H1 (cell line): ENCODE measurements at regions not wholly inside any gene's neighbourhood (a gene's known extent, or its start where the extent isn't known, plus 50 kb on each side); places are given as distances from the start of the nearest gene placed in this dataset.

Experiments used
- CTCF ChIA-PET: fragments of 300-600 bp; sonication (Branson Sonifier 250); formaldehyde crosslinking; loops from one replicate; lab custom pipeline; 2021; ENCODE audit not compliant: partially characterized antibody; lab: Charles Lee
- POLR2A ChIA-PET: fragments of 300-600 bp; sonication (Branson Sonifier 250); formaldehyde crosslinking; loops from one replicate; lab custom pipeline; 2021; ENCODE audit warnings: inconsistent platforms; ENCODE audit not compliant: partially characterized antibody; lab: Charles Lee
- DNase-seq, 2 experiments: peaks; one replicate each; pipeline versions ENCODE4 v3.0.0 to v3.0.0-alpha.2; 2010 to 2022; ENCODE audit warnings: low spot score in 2 of 2, low read depth in 1 of 2, mixed read lengths in 1 of 2
- FAIRE-seq: peaks from 2 replicates; lab custom pipeline; 2011; peaks lifted over from hg19 to GRCh38; lab: Jason Lieb, UNC
- H2AFZ ChIP-seq: 2 replicates; pipeline ENCODE4 v1.8.1; 2012; ENCODE audit warnings: low read length, inconsistent platforms
- H2AK5ac ChIP-seq: 2 replicates; pipeline ENCODE4 v1.6.1; 2013; ENCODE audit warnings: low read depth, low read length
- H2BK120ac ChIP-seq: replicated peaks from 2 replicates; pipeline ENCODE3; 2013; ENCODE audit warnings: low read depth, low read length, inconsistent platforms
- H2BK12ac ChIP-seq: 2 replicates; pipeline ENCODE4 v1.6.1; 2013; ENCODE audit warnings: low read depth, low read length
- H2BK15ac ChIP-seq: 2 replicates; pipeline ENCODE4 v1.6.1; 2013; ENCODE audit warnings: low read length
- H2BK20ac ChIP-seq: 2 replicates; pipeline ENCODE4 v1.6.1; 2013; ENCODE audit warnings: low read length
- H2BK5ac ChIP-seq: 2 replicates; pipeline ENCODE4 v1.6.1; 2013; ENCODE audit warnings: low read depth, low read length
- H3K14ac ChIP-seq: 2 replicates; pipeline ENCODE4 v1.6.1; 2013; ENCODE audit warnings: inconsistent platforms; ENCODE audit not compliant: insufficient read length
- H3K18ac ChIP-seq: 2 replicates; pipeline ENCODE4 v1.6.1; 2013; ENCODE audit warnings: low read length; ENCODE audit errors: extremely low read depth
- H3K23ac ChIP-seq: 2 replicates; pipeline ENCODE4 v1.6.1; 2013; ENCODE audit warnings: inconsistent platforms; ENCODE audit not compliant: insufficient read length
- H3K23me2 ChIP-seq: 2 replicates; pipeline ENCODE4 v1.6.1; 2013; ENCODE audit warnings: low read depth, low read length
- H3K27ac ChIP-seq: 2 replicates; pipeline ENCODE4 v1.6.1; 2011; ENCODE audit warnings: low read depth, low read length, inconsistent platforms
- H3K27me3 ChIP-seq, 4 experiments: replicated peaks in 1 of 4; 1 replicate in 1 of 4; 2 replicates in 3 of 4; pipeline versions ENCODE4 v1.6.1 to v1.8.1; 2011 to 2013; ENCODE audit warnings: low read length in 3 of 4, mild to moderate bottlenecking in 3 of 4, inconsistent platforms in 2 of 4, mixed read lengths in 2 of 4, moderate library complexity in 1 of 4; ENCODE audit not compliant: control insufficient read depth in 3 of 4, insufficient read depth in 3 of 4; ENCODE audit errors: extremely low read depth in 1 of 4
- H3K36me3 ChIP-seq, 4 experiments: 2 replicates each; pipeline versions ENCODE4 v1.6.1 to v1.8.1; 2011 to 2013; ENCODE audit warnings: mild to moderate bottlenecking in 4 of 4, low read length in 3 of 4, moderate library complexity in 2 of 4, control low read depth in 1 of 4, inconsistent platforms in 1 of 4; ENCODE audit not compliant: insufficient read depth in 4 of 4, control insufficient read depth in 2 of 4
- H3K4ac ChIP-seq: replicated peaks from 2 replicates; pipeline ENCODE3; 2013; ENCODE audit warnings: low read length, low read depth, mixed read lengths, inconsistent platforms; ENCODE audit not compliant: insufficient read length
- H3K4me1 ChIP-seq, 4 experiments: replicated peaks in 1 of 4; 1 replicate in 1 of 4; 2 replicates in 3 of 4; pipeline versions ENCODE4 v1.6.1 to v1.8.1; 2011 to 2013; ENCODE audit warnings: low read length in 3 of 4, inconsistent platforms in 2 of 4, mixed read lengths in 1 of 4; ENCODE audit not compliant: insufficient read depth in 4 of 4, control insufficient read depth in 3 of 4
- H3K4me2 ChIP-seq, 2 experiments: 2 replicates each; pipeline versions ENCODE4 v1.6.1 to v1.8.1; 2011 to 2013; ENCODE audit warnings: low read depth in 2 of 2, low read length in 2 of 2, control low read depth in 1 of 2, inconsistent platforms in 1 of 2, mild to moderate bottlenecking in 1 of 2; ENCODE audit not compliant: insufficient read depth in 1 of 2
- H3K4me3 ChIP-seq, 4 experiments: fragments of 200-600, 300-600 bp in 1 of 4; sonication (generic), shearing (Covaris generic), sonication (Bioruptor Twin) in 1 of 4; 2 replicates each; pipeline versions ENCODE4 v1.5.1 to v1.8.1; 2011 to 2016; ENCODE audit warnings: low read length in 4 of 4, low read depth in 3 of 4, control low read depth in 2 of 4, inconsistent platforms in 2 of 4, mild to moderate bottlenecking in 2 of 4, mixed read lengths in 1 of 4, moderate library complexity in 1 of 4; ENCODE audit not compliant: insufficient read depth in 2 of 4; ENCODE audit errors: extremely low read depth in 1 of 4
- H3K56ac ChIP-seq: replicated peaks from 2 replicates; pipeline ENCODE3; 2013; ENCODE audit warnings: low read depth, mild to moderate bottlenecking, mixed read lengths, low read length, inconsistent platforms; ENCODE audit not compliant: insufficient read length
- H3K79me1 ChIP-seq: 2 replicates; pipeline ENCODE4 v1.6.1; 2013; ENCODE audit warnings: low read depth, low read length, control low read depth
- H3K79me2 ChIP-seq, 2 experiments: 2 replicates each; pipeline versions ENCODE4 v1.6.1 to v1.8.1; 2012 to 2013; ENCODE audit warnings: low read length in 2 of 2, mild to moderate bottlenecking in 2 of 2, inconsistent platforms in 1 of 2; ENCODE audit not compliant: insufficient read depth in 2 of 2, control insufficient read depth in 1 of 2
- H3K9ac ChIP-seq, 4 experiments: replicated peaks in 1 of 4; 1 replicate in 1 of 4; 2 replicates in 3 of 4; pipeline versions ENCODE4 v1.6.1 to v1.8.1; 2011 to 2013; ENCODE audit warnings: low read depth in 3 of 4, low read length in 3 of 4, control low read depth in 2 of 4, mild to moderate bottlenecking in 2 of 4, moderate library complexity in 2 of 4, inconsistent platforms in 1 of 4; ENCODE audit errors: extremely low read depth in 1 of 4
- H3K9me3 ChIP-seq, 2 experiments: 2 replicates each; pipeline versions ENCODE4 v1.6.1 to v1.8.1; 2012 to 2013; ENCODE audit warnings: mild to moderate bottlenecking in 2 of 2, moderate library complexity in 2 of 2, control low read depth in 1 of 2, inconsistent platforms in 1 of 2, low read depth in 1 of 2, low read length in 1 of 2, mixed read lengths in 1 of 2; ENCODE audit not compliant: insufficient read depth in 2 of 2
- H4K20me1 ChIP-seq, 2 experiments: replicated peaks in 1 of 2; 2 replicates each; pipeline versions ENCODE3 to v1.8.1; 2011 to 2013; ENCODE audit warnings: inconsistent platforms in 2 of 2, low read length in 2 of 2, mild to moderate bottlenecking in 1 of 2; ENCODE audit not compliant: insufficient read depth in 2 of 2, control insufficient read depth in 1 of 2
- H4K5ac ChIP-seq: 2 replicates; pipeline ENCODE4 v1.6.1; 2013; ENCODE audit warnings: low read length, low read depth, mixed read lengths, inconsistent platforms; ENCODE audit not compliant: insufficient read length
- H4K8ac ChIP-seq: 2 replicates; pipeline ENCODE4 v1.8.0; 2013; ENCODE audit warnings: mild to moderate bottlenecking, moderate library complexity, low read length, inconsistent platforms; ENCODE audit not compliant: insufficient read depth; ENCODE audit errors: extremely low read depth
- H4K91ac ChIP-seq: replicated peaks from 2 replicates; pipeline ENCODE3; 2013; ENCODE audit warnings: low read length, mixed read lengths, inconsistent platforms; ENCODE audit not compliant: insufficient read length
- CBX5 ChIP-seq: fragments of 300-800, 300-1000 bp; sonication (generic); IDR thresholded peaks from 2 replicates; pipeline ENCODE4 v1.7.1; 2016; ENCODE audit warnings: antibody characterized with exemption, low read length, low read depth
- WGBS, 2 experiments: shearing (Covaris generic) in 1 of 2; methylation state at CpG; one replicate each; pipeline versions ENCODE4 v1.1.6 to v1.1.7; 2013 to 2015; ENCODE audit warnings: low lambda C conversion rate in 2 of 2, mixed read lengths in 2 of 2, inconsistent platforms in 1 of 2, low coverage in 1 of 2, missing lambda C conversion rate in 1 of 2; ENCODE audit not compliant: insufficient replicate concordance in 2 of 2, insufficient coverage in 1 of 2, insufficient read length in 1 of 2; ENCODE audit errors: extremely low coverage in 1 of 2, missing lambda C conversion rate in 1 of 2; 5-methylcytosine and 5-hydroxymethylcytosine counted together

GRCh38 chr14:30813216-30813615 lies 61.1 kb upstream of the COCH start:
- Histone ChIP-seq H4K8ac (no peak overlapping the region), H3K79me2 (no peaks in the 10 kb centered on the region), H3K23me2 (no peaks in the 10 kb centered on the region), H3K18ac (no peak overlapping the region), H3K9ac (no peak overlapping the region), H2BK15ac (no peak overlapping the region), H3K27ac (no peak overlapping the region), H3K27me3 (no peaks in the 10 kb centered on the region), H2AK5ac (no peak overlapping the region), H2BK12ac (no peak overlapping the region), H2BK5ac (no peak overlapping the region), H3K4me3 (no peak overlapping the region), H3K79me1 (no peaks in the 10 kb centered on the region), H3K56ac (no peak overlapping the region), H4K5ac (no peak overlapping the region), H3K14ac (no peak overlapping the region)
- CTCF ChIA-PET = interaction anchor here (1.0 kb wide), 1 partner anchor 131 kb away, joined by 4 read pairs; no protein-coding TSS in a partner anchor
- FAIRE-seq = no peak
- 78% methylated on average over 5 of the region's 5 CpGs; no CpG with 5 or more reads in 1 of the 2 experiments for WGBS, 2 experiments
- no peak for TF ChIP-seq CBX5
- TF ChIP-seq, all 59 proteins: peak for 0
- Histone ChIP-seq H2BK20ac (no peak overlapping the region), H4K20me1 (no peaks in the 10 kb centered on the region), H3K23ac (no peak overlapping the region), H4K91ac (no peak overlapping the region), H3K36me3 (no peaks in the 10 kb centered on the region), H3K4me1 (no peaks in the 10 kb centered on the region), H2BK120ac (no peak overlapping the region), H2AFZ (no peak overlapping the region), H3K9me3 (no peaks in the 10 kb centered on the region), H3K4ac (no peak overlapping the region), H3K4me2 (no peak overlapping the region)
- POLR2A ChIA-PET = no interaction called here
- no peak for DNase-seq
